ENCODE measurements at regions not wholly inside any gene's neighbourhood (a gene's known extent, or its start where the extent isn't known, plus 50 kb on each side); places are given as distances from the start of the nearest gene placed in this dataset.

- no peak for TF ChIP-seq EZH2phosphoT487 (IDR thresholded peaks at IDR 0.05; ENCODE audit: borderline replicate concordance, low read depth, low read length)
- TF ChIP-seq CTCF (conservative IDR thresholded peaks at IDR 0.05; ENCODE audit: low read length) = no peak
These were observed 178.5 kb upstream of the LYPLAL1 start for GRCh38 chr1:218995091-218995665.

Measured in OCI-LY7 (cell line).